A549 (cell line): ENCODE measurements at regions not wholly inside any gene's neighbourhood (a gene's known extent, or its start where the extent isn't known, plus 50 kb on each side); places are given as distances from the start of the nearest gene placed in this dataset.

Source experiments
- ATAC-seq, 2 experiments: fragments of 200-7000 bp in 1 of 2; fragments of >200 bp in 1 of 2; cut with Nextera tagmentation in 1 of 2; cut with Tn5 transposase in 1 of 2; 3 replicates each; pipeline versions ENCODE4 v1.8.0 to v1.9.1; 2018 to 2020; ENCODE audit warnings: mild to moderate bottlenecking in 1 of 2, moderate library complexity in 1 of 2
- CTCF ChIA-PET: fragments of 300-600 bp; sonication (Branson Sonifier 250); formaldehyde crosslinking; extraction: SDS; loops from one replicate; lab custom pipeline; 2021; ENCODE audit warnings: antibody characterized with exemption, inconsistent platforms; lab: Yijun Ruan, JAX
- POLR2A ChIA-PET: fragments of 350-600 bp; formaldehyde crosslinking; extraction: SDS; loops from one replicate; lab custom pipeline; 2021; ENCODE audit warnings: antibody characterized with exemption, inconsistent platforms; lab: Yijun Ruan, JAX
- DNase-seq, 2 experiments: peaks; one replicate each; pipeline versions ENCODE4 v3.0.0 to v3.0.0-alpha.2; 2011 to 2016; ENCODE audit warnings: low read depth in 1 of 2, low spot score in 1 of 2
- FAIRE-seq: peaks from 2 replicates; lab custom pipeline; 2011; peaks lifted over from hg19 to GRCh38; lab: Jason Lieb, UNC
- H3K27ac ChIP-seq, 2 experiments: fragments of >200 bp; sonication (Bioruptor Twin); formaldehyde crosslinking; 3 replicates each; pipeline ENCODE4 v1.5.1; 2016 to 2017
- H3K4me1 ChIP-seq: fragments of >200 bp; sonication (Bioruptor Twin); formaldehyde crosslinking; 3 replicates; pipeline ENCODE4 v1.6.1; 2016
- H3K4me2 ChIP-seq: fragments of >200 bp; sonication (Bioruptor Twin); formaldehyde crosslinking; 3 replicates; pipeline ENCODE4 v1.6.1; 2016
- H3K4me3 ChIP-seq: fragments of >200 bp; sonication (Bioruptor Twin); formaldehyde crosslinking; 3 replicates; pipeline ENCODE4 v1.5.1; 2016
- H3K9me3 ChIP-seq: fragments of >200 bp; sonication (Bioruptor Twin); formaldehyde crosslinking; 3 replicates; pipeline ENCODE4 v1.6.1; 2016
- BHLHE40 ChIP-seq: IDR thresholded peaks from 2 replicates; pipeline ENCODE4 v1.6.1; 2012; ENCODE audit warnings: low read depth, low read length, inconsistent platforms
- CBX2 ChIP-seq: fragments of 200-600 bp; sonication (generic); IDR thresholded peaks from 2 replicates; pipeline ENCODE4 v1.6.1; 2016; ENCODE audit warnings: low read depth, mild to moderate bottlenecking, borderline replicate concordance
- CEBPB ChIP-seq, 2 experiments: fragments of >200 bp in 1 of 2; sonication (Bioruptor Twin) in 1 of 2; formaldehyde crosslinking in 1 of 2; IDR thresholded peaks; 2 replicates each; pipeline ENCODE4 v1.6.1; 2012 to 2016
- CHD2 ChIP-seq: fragments of 150-350 bp; IDR thresholded peaks from 2 replicates; pipeline ENCODE4 v1.6.1; 2014; ENCODE audit warnings: low read length; ENCODE audit not compliant: partially characterized antibody
- CTCF ChIP-seq: fragments of >200 bp; sonication (Bioruptor Twin); formaldehyde crosslinking; IDR thresholded peaks from 3 replicates; pipeline ENCODE4 v1.5.1; 2016
- EHF ChIP-seq: fragments of 250-450 bp; sonication (Bioruptor Pico); IDR thresholded peaks from 2 replicates; pipeline ENCODE4 v1.5.0; 2020; ENCODE audit warnings: mild to moderate bottlenecking
- EP300 ChIP-seq, 2 experiments: fragments of >200 bp; sonication (Bioruptor Twin); formaldehyde crosslinking; IDR thresholded peaks; 2 replicates in 1 of 2; 3 replicates in 1 of 2; pipeline ENCODE4 v1.6.1; 2016 to 2017
- ESRRA ChIP-seq: fragments of 150-350 bp; IDR thresholded peaks from 2 replicates; pipeline ENCODE4 v1.6.1; 2014; ENCODE audit warnings: mild to moderate bottlenecking, low read length, borderline replicate concordance
- FOXS1 ChIP-seq: fragments of 250-450 bp; sonication (Bioruptor Pico); IDR thresholded peaks from 2 replicates; pipeline ENCODE4 v1.5.0; 2020; ENCODE audit warnings: mild to moderate bottlenecking, moderate library complexity
- GATA3 ChIP-seq: IDR thresholded peaks from 2 replicates; pipeline ENCODE4 v1.6.1; 2012; ENCODE audit warnings: borderline replicate concordance
- HDAC2 ChIP-seq: fragments of 200-600 bp; sonication (generic); IDR thresholded peaks from 2 replicates; pipeline ENCODE4 v1.6.1; 2016
- HOXA7 ChIP-seq: fragments of 250-450 bp; sonication (Bioruptor Pico); IDR thresholded peaks from 2 replicates; pipeline ENCODE4 v1.5.0; 2020; ENCODE audit warnings: mild to moderate bottlenecking, moderate library complexity
- HOXB13 ChIP-seq: fragments of 250-450 bp; sonication (Bioruptor Pico); IDR thresholded peaks from 2 replicates; pipeline ENCODE4 v1.5.0; 2020; ENCODE audit warnings: low read depth, mild to moderate bottlenecking, moderate library complexity
- JUNB ChIP-seq: fragments of >200 bp; sonication (Bioruptor Twin); formaldehyde crosslinking; IDR thresholded peaks from 2 replicates; pipeline ENCODE4 v1.6.1; 2016
- KDM5A ChIP-seq: fragments of 200-600 bp; sonication (generic); IDR thresholded peaks from 2 replicates; pipeline ENCODE4 v1.6.1; 2016; ENCODE audit warnings: antibody characterized with exemption, mild to moderate bottlenecking
- MAZ ChIP-seq: fragments of 150-350 bp; IDR thresholded peaks from 2 replicates; pipeline ENCODE4 v1.6.1; 2014; ENCODE audit warnings: antibody characterized with exemption, low read depth, low read length, borderline replicate concordance
- MYC ChIP-seq: IDR thresholded peaks from 2 replicates; pipeline ENCODE4 v1.6.1; 2012; ENCODE audit warnings: mild to moderate bottlenecking, inconsistent platforms, low read length, improper control_type of control experiment, borderline replicate concordance
- POLR2A ChIP-seq: IDR thresholded peaks from 2 replicates; pipeline ENCODE4 v1.6.1; 2012; ENCODE audit warnings: mild to moderate bottlenecking, low read length
- POLR2AphosphoS2 ChIP-seq: conservative IDR thresholded peaks from 2 replicates; pipeline ENCODE4 v1.6.1; 2012; ENCODE audit warnings: low read length, improper control_type of control experiment, inconsistent platforms
- RAD21 ChIP-seq, 2 experiments: fragments of >200 bp in 1 of 2; sonication (Bioruptor Twin) in 1 of 2; formaldehyde crosslinking in 1 of 2; IDR thresholded peaks in 1 of 2; conservative IDR thresholded peaks in 1 of 2; 2 replicates in 1 of 2; 3 replicates in 1 of 2; pipeline ENCODE4 v1.6.1; 2012 to 2018; ENCODE audit warnings: inconsistent platforms in 1 of 2
- RARB ChIP-seq: fragments of 250-450 bp; sonication (Bioruptor Pico); IDR thresholded peaks from 2 replicates; pipeline ENCODE4 v1.8.0; 2021; ENCODE audit warnings: mild to moderate bottlenecking, moderate library complexity
- SREBF2 ChIP-seq: fragments of 450-650 bp; IDR thresholded peaks from 2 replicates; pipeline ENCODE4 v1.6.1; 2014; ENCODE audit warnings: mild to moderate bottlenecking, moderate library complexity
- TP53 ChIP-seq: fragments of 250-450 bp; sonication (Bioruptor Pico); IDR thresholded peaks from 2 replicates; pipeline ENCODE4 v1.5.0; 2021; ENCODE audit warnings: mild to moderate bottlenecking, moderate library complexity
- ZC3H11A ChIP-seq: fragments of 450-650 bp; IDR thresholded peaks from 2 replicates; pipeline ENCODE4 v1.6.1; 2014; ENCODE audit warnings: antibody characterized with exemption, mild to moderate bottlenecking
- ZNF302 ChIP-seq: fragments of 250-450 bp; sonication (Bioruptor Pico); IDR thresholded peaks from 2 replicates; pipeline ENCODE4 v1.9.0; 2021; ENCODE audit warnings: inconsistent platforms, mild to moderate bottlenecking, moderate library complexity
- WGBS: methylation state at CpG from one replicate; pipeline ENCODE4 v1.1.6; 2017; ENCODE audit errors: missing lambda C conversion rate; 5-methylcytosine and 5-hydroxymethylcytosine counted together

- peaks cover 17% of the 10 kb centered on the region for H3K4me1 ChIP-seq
- DNase-seq (no peak), ATAC-seq (no peak), FAIRE-seq (no peak)
- H3K4me2 ChIP-seq = no peak overlapping the region
- no peaks in the 10 kb centered on the region for H3K9me3 ChIP-seq
- no peak overlapping the region for H3K4me3 ChIP-seq
- POLR2A ChIA-PET = no interaction called here
- no peak for TF ChIP-seq FOXS1 (CRISPR knock-in tag)
- no peak for TF ChIP-seq JUNB
- TF ChIP-seq EP300 (IDR thresholded peaks at IDR 0.05) = no peak
- TF ChIP-seq POLR2AphosphoS2 = no peak
- no peak for TF ChIP-seq HOXA7 (CRISPR knock-in tag)
- no peak for TF ChIP-seq HOXB13 (CRISPR knock-in tag)
- no peak for TF ChIP-seq RAD21 (conservative IDR thresholded peaks at IDR 0.05 in 1 of 2, IDR thresholded peaks at IDR 0.05 in 1 of 2)
- no peak for TF ChIP-seq KDM5A
- TF ChIP-seq ESRRA = no peak
- no peak for TF ChIP-seq BHLHE40
- TF ChIP-seq ZC3H11A = no peak
- TF ChIP-seq HDAC2 = no peak
- no peak for TF ChIP-seq MYC
- TF ChIP-seq CTCF = no peak
- no peak for TF ChIP-seq MAZ
- H3K27ac ChIP-seq = no peak overlapping the region
- CTCF ChIA-PET = interaction anchor here (0.6 kb wide), 1 partner anchor 49 kb away, joined by 5 read pairs; no protein-coding TSS in a partner anchor
- 93% methylated on average over 2 of the region's 2 CpGs for WGBS
Observed at GRCh38 chr18:31237142-31237541, 74.5 kb upstream of the DSC1 start.

GRCh38 chr18:31241425-31241824 is 76.5 kb upstream of the DSG1 start:
- CTCF ChIA-PET = interaction anchor here (1.2 to 2.9 kb wide), 9 partner anchors 9 to 269 kb away, joined by 3 to 11 read pairs (median 5); no protein-coding TSS in a partner anchor
- POLR2A ChIA-PET = no interaction called here
- Histone ChIP-seq H3K4me1 (peaks cover 53% of the 10 kb centered on the region), H3K9me3 (no peaks in the 10 kb centered on the region), H3K4me2 (peak overlapping the region; percentile 66), H3K27ac (peak overlapping the region; percentile 36 to 79; a peak in 5 of 6 replicates), H3K4me3 (no peak overlapping the region)
- DNase-seq (no peak), ATAC-seq (no peak), FAIRE-seq (no peak)
- TF ChIP-seq CTCF = no peak
- TF ChIP-seq ESRRA = no peak
- TF ChIP-seq MYC = no peak
- TF ChIP-seq CEBPB (IDR thresholded peaks at IDR 0.05) = no peak
- no peak for TF ChIP-seq RARB
- no peak for TF ChIP-seq SREBF2
- no peak for TF ChIP-seq HOXA7 (CRISPR knock-in tag)
- TF ChIP-seq ZNF302 (CRISPR knock-in tag) = no peak
- no peak for TF ChIP-seq GATA3
- TF ChIP-seq MAZ = no peak
- no peak for TF ChIP-seq EHF (CRISPR knock-in tag)
- TF ChIP-seq KDM5A = no peak
- TF ChIP-seq TP53 = no peak
- no peak for TF ChIP-seq CBX2
- no peak for TF ChIP-seq POLR2A
- no peak for TF ChIP-seq CHD2
